A673 (cell line): ENCODE measurements at regions not wholly inside any gene's neighbourhood (a gene's known extent, or its start where the extent isn't known, plus 50 kb on each side); places are given as distances from the start of the nearest gene placed in this dataset.

ENCODE experiments used
- BruUV-seq: library from RNA; stranded (reverse); fragments of 400-500 nt; replicated peaks from 2 replicates; lab custom pipeline; 2021; lab: Mats Ljungman, UMichigan
- CTCF ChIA-PET: fragments of 300-600 bp; sonication (Branson Sonifier 250); formaldehyde crosslinking; loops from one replicate; lab custom pipeline; 2022; ENCODE audit warnings: antibody characterized with exemption; lab: Charles Lee
- POLR2A ChIA-PET: fragments of 300-600 bp; sonication (Branson Sonifier 250); formaldehyde crosslinking; loops from one replicate; lab custom pipeline; 2022; ENCODE audit warnings: antibody characterized with exemption; ENCODE audit not compliant: low non-redundant PET; lab: Charles Lee
- DNase-seq: peaks from one replicate; pipeline ENCODE4 v3.0.0-alpha.2; 2015; ENCODE audit warnings: low spot score
- H3K27ac ChIP-seq: fragments of 200-600 bp; sonication (generic); 2 replicates; pipeline ENCODE4 v1.5.1; 2016; ENCODE audit warnings: mixed run types, low read depth, mild to moderate bottlenecking, mixed read lengths, antibody characterized with exemption, low read length; ENCODE audit not compliant: poor library complexity, severe bottlenecking
- H3K27me3 ChIP-seq: fragments of 200-600 bp; sonication (generic); replicated peaks from 2 replicates; pipeline ENCODE4 v1.6.1; 2017; ENCODE audit warnings: mixed run types, low read depth, mild to moderate bottlenecking, mixed read lengths, antibody characterized with exemption, low read length; ENCODE audit not compliant: insufficient read depth, poor library complexity
- H3K36me3 ChIP-seq: fragments of 200-600 bp; sonication (generic); 2 replicates; pipeline ENCODE4 v1.6.1; 2016; ENCODE audit warnings: mixed run types, mild to moderate bottlenecking, mixed read lengths, antibody characterized with exemption, low read length; ENCODE audit not compliant: insufficient read depth, poor library complexity, severe bottlenecking
- H3K4me1 ChIP-seq: fragments of 200-600 bp; sonication (generic); 2 replicates; pipeline ENCODE4 v1.6.1; 2017; ENCODE audit warnings: mixed run types, mild to moderate bottlenecking, mixed read lengths, antibody characterized with exemption, low read length; ENCODE audit not compliant: insufficient read depth, poor library complexity, severe bottlenecking
- H3K4me3 ChIP-seq: fragments of 200-600 bp; sonication (generic); 2 replicates; pipeline ENCODE4 v1.5.1; 2016; ENCODE audit warnings: low read depth, mixed run types, mild to moderate bottlenecking, mixed read lengths, low read length; ENCODE audit not compliant: poor library complexity, severe bottlenecking
- H3K9me3 ChIP-seq: fragments of 200-600 bp; sonication (generic); 2 replicates; pipeline ENCODE4 v1.6.1; 2016; ENCODE audit warnings: mixed run types, low read depth, mild to moderate bottlenecking, mixed read lengths, antibody characterized with exemption, low read length; ENCODE audit not compliant: poor library complexity, severe bottlenecking
- CTCF ChIP-seq: fragments of 300-800, 200-600 bp; sonication (generic); conservative IDR thresholded peaks from 2 replicates; pipeline ENCODE4 v1.5.1; 2017; ENCODE audit warnings: low read depth, mild to moderate bottlenecking, antibody characterized with exemption, low read length, moderate library complexity, mixed read lengths
- EZH2 ChIP-seq: fragments of 200-600 bp; sonication (generic); IDR thresholded peaks from 2 replicates; pipeline ENCODE4 v1.6.1; 2017; ENCODE audit warnings: borderline replicate concordance, low read depth, mild to moderate bottlenecking, mixed read lengths, antibody characterized with exemption, low read length; ENCODE audit not compliant: poor library complexity, severe bottlenecking
- intact Hi-C: fragments of 100-400 bp; cut with micrococcal nuclease; formaldehyde crosslinking; loops from one replicate; pipeline ENCODE4 v1.10.0; 2022; ENCODE audit not compliant: unreplicated experiment

DNA sequence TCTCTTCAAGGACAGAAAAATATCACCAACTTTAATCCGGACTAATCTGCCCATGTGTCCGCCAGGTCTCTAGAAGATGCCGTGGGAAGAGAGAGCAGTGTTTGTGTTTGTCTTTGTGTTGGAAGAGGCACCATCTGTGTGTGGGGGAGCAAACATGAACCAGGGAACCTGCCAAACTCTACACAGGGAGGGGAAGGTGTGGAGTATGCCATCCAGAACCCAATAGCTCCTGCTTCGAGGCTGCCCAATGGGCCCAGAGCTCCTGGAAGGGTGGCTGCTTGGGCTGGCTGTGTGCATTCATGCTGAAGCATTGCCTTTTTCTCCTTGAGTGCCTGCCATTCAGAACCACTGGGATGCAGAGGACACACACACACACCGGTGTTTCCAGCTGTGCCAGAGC is 536.2 kb downstream of the MID1IP1 start:
- no peaks in the 10 kb centered on the region for H3K4me1 ChIP-seq
- TF ChIP-seq EZH2 (no peak), CTCF (no peak)
- H3K27me3 ChIP-seq = no peaks in the 10 kb centered on the region
- POLR2A ChIA-PET = no interaction called here
- intact Hi-C loops = no loop called here
- no peak overlapping the region for H3K4me3 ChIP-seq
- CTCF ChIA-PET = no interaction called here
- H3K36me3 ChIP-seq = no peaks in the 10 kb centered on the region
- BruUV-seq = no TSS peak
- DNase-seq = no peak
- no peaks in the 10 kb centered on the region for H3K9me3 ChIP-seq
- no peak overlapping the region for H3K27ac ChIP-seq

GRCh38 chrX:39338583-39338982 is 537.3 kb downstream of the MID1IP1 start:
- Histone ChIP-seq H3K4me3 (no peak overlapping the region), H3K4me1 (no peaks in the 10 kb centered on the region), H3K27me3 (no peaks in the 10 kb centered on the region), H3K36me3 (no peaks in the 10 kb centered on the region), H3K27ac (no peak overlapping the region), H3K9me3 (no peaks in the 10 kb centered on the region)
- POLR2A ChIA-PET = no interaction called here
- DNase-seq = no peak
- intact Hi-C loops = no loop called here
- no peak for TF ChIP-seq CTCF
- TF ChIP-seq EZH2 = no peak
- BruUV-seq = no TSS peak
- CTCF ChIA-PET = no interaction called here

DNA sequence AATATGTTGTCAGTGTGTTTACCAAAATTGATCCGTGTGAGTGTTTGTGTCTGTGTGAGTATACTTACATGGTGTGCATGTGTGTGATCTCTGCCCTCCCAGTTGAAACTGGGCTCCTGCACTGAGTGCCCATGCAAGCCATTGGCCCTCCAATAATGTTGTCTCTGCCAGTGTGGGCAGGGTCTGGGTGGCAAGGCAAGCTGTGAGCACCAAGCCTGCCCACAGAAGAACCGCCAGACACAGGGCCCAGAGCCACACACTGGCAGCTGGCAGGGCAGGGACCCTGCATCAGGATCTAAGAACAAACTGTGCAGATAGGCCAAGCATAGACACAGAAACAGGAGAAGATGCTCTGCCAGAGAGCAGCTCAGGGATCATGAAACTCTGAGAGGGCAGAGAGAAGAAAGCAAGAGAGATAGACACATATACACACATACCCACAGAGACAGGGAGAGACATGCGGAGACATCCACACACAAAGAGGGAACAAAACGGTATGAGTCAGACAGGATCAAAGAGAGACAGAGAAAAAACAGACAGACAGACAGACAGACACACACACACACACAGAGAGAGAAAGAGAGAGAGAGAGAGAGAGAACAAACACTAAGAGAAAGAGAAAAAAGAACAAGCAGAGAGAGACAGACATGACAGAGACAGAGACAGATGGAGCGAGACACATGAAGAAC is 555.0 kb downstream of the MID1IP1 start:
- Histone ChIP-seq H3K27me3 (no peaks in the 10 kb centered on the region), H3K9me3 (no peaks in the 10 kb centered on the region), H3K27ac (no peak overlapping the region), H3K36me3 (no peaks in the 10 kb centered on the region), H3K4me1 (no peaks in the 10 kb centered on the region), H3K4me3 (no peak overlapping the region)
- no TSS peak for BruUV-seq
- no peak for DNase-seq
- POLR2A ChIA-PET = no interaction called here
- TF ChIP-seq CTCF = no peak
- TF ChIP-seq EZH2 = no peak
- CTCF ChIA-PET = no interaction called here
- intact Hi-C loops = no loop called here
